ENCODE measurements at regions not wholly inside any gene's neighbourhood (a gene's known extent, or its start where the extent isn't known, plus 50 kb on each side); places are given as distances from the start of the nearest gene placed in this dataset.

DNA sequence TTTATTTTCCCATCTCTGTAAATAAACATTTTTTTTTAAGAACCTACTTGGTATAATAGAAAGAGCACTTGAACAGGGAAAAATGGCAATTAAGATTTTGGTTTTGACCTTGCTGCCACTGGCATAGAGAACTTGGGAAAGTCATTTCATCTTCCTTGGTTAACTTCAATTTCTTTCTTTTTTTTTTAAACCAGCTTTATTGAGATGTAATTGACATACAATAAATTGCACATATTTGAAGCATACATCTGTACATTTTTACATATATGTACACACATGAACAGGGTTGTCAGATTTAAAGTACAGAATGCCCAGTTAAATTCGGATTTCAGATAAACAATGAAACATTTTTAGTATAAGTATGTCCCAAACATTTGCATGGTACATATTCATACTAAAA, 103.0 kb upstream of the RAPGEF2 start:
- H3K27me3 ChIP-seq (ENCODE audit: control insufficient read depth, insufficient read depth, low read length): no peaks in the 10 kb centered on the region
- DNase-seq (ENCODE audit: low read depth): no peak
- H3K4me3 ChIP-seq (ENCODE audit: low read depth, low read length): no peak overlapping the region
- TF ChIP-seq CTCF (IDR thresholded peaks at IDR 0.05; ENCODE audit: insufficient read depth, low read length, poor library complexity, severe bottlenecking): no peak
- no peaks in the 10 kb centered on the region for H3K36me3 ChIP-seq (ENCODE audit: control insufficient read depth, insufficient read depth, low read length)

GRCh38 chr4:159002950-159003349, 99.9 kb upstream of the RAPGEF2 start:
- no peak overlapping the region for H3K4me3 ChIP-seq (ENCODE audit: low read depth, low read length)
- no peak for TF ChIP-seq CTCF (IDR thresholded peaks at IDR 0.05; ENCODE audit: insufficient read depth, low read length, poor library complexity, severe bottlenecking)
- H3K36me3 ChIP-seq (ENCODE audit: control insufficient read depth, insufficient read depth, low read length): no peaks in the 10 kb centered on the region
- no peak for DNase-seq (ENCODE audit: low read depth)
- H3K27me3 ChIP-seq (ENCODE audit: control insufficient read depth, insufficient read depth, low read length): no peaks in the 10 kb centered on the region

- peak; percentile 7 for DNase-seq (ENCODE audit: low read depth)
- TF ChIP-seq CTCF (IDR thresholded peaks at IDR 0.05; ENCODE audit: insufficient read depth, low read length, poor library complexity, severe bottlenecking): no peak
- Histone ChIP-seq H3K27me3 (ENCODE audit: control insufficient read depth, insufficient read depth, low read length) (no peaks in the 10 kb centered on the region), H3K4me3 (ENCODE audit: low read depth, low read length) (no peak overlapping the region), H3K36me3 (ENCODE audit: control insufficient read depth, insufficient read depth, low read length) (no peaks in the 10 kb centered on the region)
These were observed 99.2 kb upstream of the RAPGEF2 start for GRCh38 chr4:159003420-159004253.

GRCh38 chr4:159006202-159006601, 96.7 kb upstream of the RAPGEF2 start:
- peak; percentile 7 for DNase-seq (ENCODE audit: low read depth)
- Histone ChIP-seq H3K27me3 (ENCODE audit: control insufficient read depth, insufficient read depth, low read length) (no peaks in the 10 kb centered on the region), H3K4me3 (ENCODE audit: low read depth, low read length) (no peak overlapping the region)

DNA sequence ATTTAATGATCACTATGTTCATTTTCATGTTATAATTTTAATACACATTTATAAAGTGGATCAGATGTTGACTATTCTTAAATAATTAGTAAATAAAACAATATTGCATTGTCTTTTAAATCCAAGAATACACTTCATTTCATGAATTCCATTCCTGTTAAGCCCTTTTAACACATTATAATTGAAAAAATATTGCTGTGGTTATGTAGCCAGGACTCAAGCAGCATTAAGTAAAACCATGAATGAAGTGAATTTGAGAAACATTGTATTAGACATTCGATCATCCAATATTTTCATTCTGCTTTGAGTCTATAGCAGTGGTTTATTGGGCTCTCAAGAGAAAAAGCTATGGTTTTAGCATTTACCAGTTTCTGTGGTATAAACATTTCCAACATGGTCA, 94.2 kb upstream of the RAPGEF2 start:
- TF ChIP-seq CTCF (IDR thresholded peaks at IDR 0.05; ENCODE audit: insufficient read depth, low read length, poor library complexity, severe bottlenecking): no peak

More at GRCh38 chr4:159006202-159006601, 96.7 kb upstream of the RAPGEF2 start:
- no peaks in the 10 kb centered on the region for H3K36me3 ChIP-seq (ENCODE audit: control insufficient read depth, insufficient read depth, low read length)
- no peak for TF ChIP-seq CTCF (IDR thresholded peaks at IDR 0.05; ENCODE audit: insufficient read depth, low read length, poor library complexity, severe bottlenecking)

DNA sequence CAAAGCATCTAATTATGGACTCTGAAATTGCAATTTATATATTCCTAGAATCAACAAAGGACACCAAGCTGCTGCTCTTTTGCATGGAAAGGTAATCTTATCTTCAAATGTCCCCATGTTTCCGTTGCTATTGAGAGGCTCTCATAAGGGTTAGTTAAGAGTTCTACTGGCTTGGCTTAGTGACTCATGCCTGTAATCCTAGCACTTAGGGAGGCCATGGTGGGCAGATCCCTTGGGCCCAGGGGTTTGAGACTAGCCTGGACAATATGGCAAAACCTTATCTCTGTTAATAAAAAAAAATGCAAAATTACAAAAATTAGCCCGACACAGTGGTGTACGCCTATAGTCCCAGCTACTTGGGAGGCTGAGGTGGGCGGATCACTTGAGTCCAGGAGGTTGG, 93.4 kb upstream of the RAPGEF2 start:
- no peak for DNase-seq (ENCODE audit: low read depth)
- TF ChIP-seq CTCF (IDR thresholded peaks at IDR 0.05; ENCODE audit: insufficient read depth, low read length, poor library complexity, severe bottlenecking): no peak
- Histone ChIP-seq H3K36me3 (ENCODE audit: control insufficient read depth, insufficient read depth, low read length) (no peaks in the 10 kb centered on the region), H3K27me3 (ENCODE audit: control insufficient read depth, insufficient read depth, low read length) (no peaks in the 10 kb centered on the region), H3K4me3 (ENCODE audit: low read depth, low read length) (no peak overlapping the region)

More for the DNA sequence above, 94.2 kb upstream of the RAPGEF2 start:
- no peak for DNase-seq (ENCODE audit: low read depth)
- H3K4me3 ChIP-seq (ENCODE audit: low read depth, low read length): no peak overlapping the region
- no peaks in the 10 kb centered on the region for H3K36me3 ChIP-seq (ENCODE audit: control insufficient read depth, insufficient read depth, low read length)
- no peaks in the 10 kb centered on the region for H3K27me3 ChIP-seq (ENCODE audit: control insufficient read depth, insufficient read depth, low read length)

All from kidney epithelial cell (primary cell).